Stimulated activated naive CD8-positive, alpha-beta T cell treated with anti-CD3 and anti-CD28 coated beads, Interleukin-15, amount 100 ng/mL, for 72 hours (primary cell): ENCODE measurements at regions not wholly inside any gene's neighbourhood (a gene's known extent, or its start where the extent isn't known, plus 50 kb on each side); places are given as distances from the start of the nearest gene placed in this dataset.
A peak's percentile ranks its signal among the peaks of the same experiment; 100 is the strongest.

ENCODE experiments used
- ATAC-seq: fragments of 150-1000 bp; cut with Tn5 transposase; 2 replicates; pipeline ENCODE4 v1.10.0; 2021; ENCODE audit warnings: mild to moderate bottlenecking, moderate library complexity
- DNase-seq, 2 donors: peaks; one replicate each; pipeline ENCODE4 v3.0.0; 2021 to 2022
- H3K27ac Mint-ChIP-seq, 2 donors: one replicate each; pipeline ENCODE4 v1.8.0; 2022; ENCODE audit warnings: mild to moderate bottlenecking in 2 of 2, mixed read lengths in 2 of 2, moderate library complexity in 2 of 2
- H3K27me3 Mint-ChIP-seq: one replicate; pipeline ENCODE4 v1.8.0; 2022; ENCODE audit warnings: mixed read lengths
- H3K4me1 Mint-ChIP-seq: one replicate; pipeline ENCODE4 v1.8.0; 2022; ENCODE audit warnings: mild to moderate bottlenecking, mixed read lengths
- H3K4me3 Mint-ChIP-seq, 2 donors: one replicate each; pipeline ENCODE4 v1.8.0; 2022; ENCODE audit warnings: mild to moderate bottlenecking in 2 of 2, mixed read lengths in 2 of 2, moderate library complexity in 1 of 2
- H3K9me3 Mint-ChIP-seq, 2 donors: one replicate each; pipeline ENCODE4 v1.8.0; 2022; ENCODE audit warnings: mixed read lengths in 2 of 2

DNA sequence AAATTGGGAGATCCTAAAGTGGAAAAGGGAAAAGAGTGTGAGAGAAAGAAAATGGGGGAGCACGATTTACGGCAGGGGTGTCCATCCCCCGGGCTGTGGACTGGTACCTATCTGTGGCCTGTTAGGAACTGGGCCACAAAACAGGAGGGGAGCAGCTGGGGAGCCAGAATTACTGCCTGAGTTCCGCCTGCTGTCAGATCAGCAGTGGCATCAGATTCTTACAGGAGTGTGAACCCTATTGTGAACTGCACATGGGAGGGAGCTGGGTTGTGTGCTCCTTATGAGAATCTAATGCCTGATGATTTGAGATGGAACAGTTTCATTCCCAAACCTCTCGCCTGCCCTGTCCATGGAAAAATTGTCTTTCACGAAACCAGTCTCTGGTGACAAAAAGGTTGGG lies 108.3 kb upstream of the ADAMTSL1 start:
- no peaks in the 10 kb centered on the region for H3K9me3 Mint-ChIP-seq
- no peak overlapping the region for H3K4me3 Mint-ChIP-seq

GRCh38 chr9:18366184-18366583 lies 107.8 kb upstream of the ADAMTSL1 start:
- ATAC-seq, result no peak
- no peaks in the 10 kb centered on the region for H3K9me3 Mint-ChIP-seq
- DNase-seq, result no peak
- no peaks in the 10 kb centered on the region for H3K4me1 Mint-ChIP-seq
- H3K27me3 Mint-ChIP-seq, result no peaks in the 10 kb centered on the region
- no peak overlapping the region for H3K27ac Mint-ChIP-seq
- H3K4me3 Mint-ChIP-seq, result no peak overlapping the region

More for the DNA sequence above, 108.3 kb upstream of the ADAMTSL1 start:
- Mint-ChIP-seq H3K4me1 (no peaks in the 10 kb centered on the region), H3K27me3 (no peaks in the 10 kb centered on the region), H3K27ac (peak overlapping the region in 1 of 2 donors; percentile 24)
- DNase-seq (no peak), ATAC-seq (no peak)

DNA sequence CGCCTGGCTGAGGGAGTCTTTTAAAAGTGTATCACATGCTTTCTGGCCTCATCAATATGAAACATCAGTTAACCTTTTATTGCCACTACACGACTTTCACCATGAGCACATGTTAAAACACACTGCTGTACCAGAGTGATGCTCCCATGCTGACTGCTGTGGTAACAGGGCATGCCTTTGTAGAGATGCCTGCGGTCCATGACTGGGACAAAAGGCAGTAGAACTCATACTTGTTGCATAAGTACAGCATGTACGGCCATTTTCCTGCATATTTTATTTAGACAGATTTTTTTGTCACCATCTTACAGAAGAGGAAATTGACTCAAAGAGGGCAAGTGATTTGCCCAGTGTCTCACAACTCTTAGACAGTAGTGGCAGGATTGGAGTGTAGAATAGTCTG lies 105.7 kb upstream of the ADAMTSL1 start:
- DNase-seq (no peak), ATAC-seq (no peak)
- no peaks in the 10 kb centered on the region for H3K4me1 Mint-ChIP-seq

GRCh38 chr9:18371141-18371540 lies 102.8 kb upstream of the ADAMTSL1 start:
- Mint-ChIP-seq H3K4me3 (no peak overlapping the region), H3K27me3 (no peaks in the 10 kb centered on the region), H3K9me3 (peaks cover 0 to 2% of the 10 kb centered on the region in 2 donors), H3K27ac (no peak overlapping the region), H3K4me1 (no peaks in the 10 kb centered on the region)
- ATAC-seq (no peak), DNase-seq (no peak)

More for the DNA sequence above, 105.7 kb upstream of the ADAMTSL1 start:
- Mint-ChIP-seq H3K27me3 (no peaks in the 10 kb centered on the region), H3K4me3 (no peak overlapping the region), H3K27ac (no peak overlapping the region), H3K9me3 (no peaks in the 10 kb centered on the region)

DNA sequence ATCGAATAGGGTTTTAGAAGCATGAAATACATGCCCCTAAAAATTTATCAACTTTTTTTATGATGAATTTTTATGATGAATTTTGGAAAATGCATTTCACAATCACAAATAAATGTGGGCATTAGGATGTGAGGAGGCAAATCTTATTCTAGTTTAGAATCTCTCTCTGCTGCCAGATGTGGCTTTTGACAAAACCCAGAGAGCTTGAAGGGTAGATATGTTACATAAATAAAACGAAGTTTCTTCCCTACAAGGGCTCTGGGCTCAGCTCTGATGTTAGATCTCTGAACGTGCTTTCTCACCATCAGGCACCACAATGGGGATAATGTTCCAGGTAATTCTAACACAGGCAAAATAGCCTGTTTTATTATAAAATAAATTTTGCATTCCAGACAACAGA lies 102.3 kb upstream of the ADAMTSL1 start:
- Mint-ChIP-seq H3K27me3 (no peaks in the 10 kb centered on the region), H3K4me3 (no peak overlapping the region), H3K4me1 (no peaks in the 10 kb centered on the region), H3K27ac (no peak overlapping the region), H3K9me3 (peaks cover 0 to 4% of the 10 kb centered on the region in 2 donors)
- ATAC-seq, result no peak
- no peak for DNase-seq

DNA sequence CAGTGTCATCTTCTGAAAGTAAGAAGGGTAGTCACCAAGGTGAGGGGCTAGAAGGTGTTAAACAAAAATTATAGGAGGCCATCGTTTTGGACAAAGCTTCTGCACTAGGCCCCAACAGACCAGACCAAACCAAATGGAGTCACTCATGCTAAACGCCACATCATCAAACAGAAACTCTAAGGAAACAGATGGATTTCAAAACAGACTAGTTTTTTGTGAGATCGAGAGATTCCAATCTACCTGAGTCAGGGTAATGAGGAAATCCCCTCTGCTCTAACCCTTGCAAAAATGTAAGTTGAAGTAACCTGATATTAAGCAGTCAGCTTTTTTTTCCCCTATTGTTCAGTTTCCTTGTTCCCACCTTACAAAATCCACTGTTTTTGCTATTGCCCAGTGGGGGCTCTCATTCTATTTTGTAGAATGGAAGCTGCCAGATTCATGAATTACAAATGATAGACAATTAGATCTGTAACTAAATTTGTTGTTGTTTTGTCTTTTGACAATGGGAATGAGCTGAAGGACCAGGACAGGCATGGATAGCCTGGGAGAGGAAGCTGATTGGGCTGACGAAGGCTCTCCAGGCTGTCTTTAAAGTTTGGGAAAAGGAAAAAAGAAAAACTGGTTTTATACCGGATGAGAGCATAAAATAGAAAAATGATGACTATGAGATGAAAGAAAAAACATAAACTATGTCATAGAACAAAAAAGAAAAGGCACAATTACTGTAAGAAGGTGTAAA lies 94.7 kb upstream of the ADAMTSL1 start:
- Mint-ChIP-seq H3K27me3 (peaks cover 9% of the 10 kb centered on the region), H3K4me1 (no peaks in the 10 kb centered on the region), H3K27ac (no peak overlapping the region), H3K4me3 (no peak overlapping the region), H3K9me3 (peaks cover 0 to 4% of the 10 kb centered on the region in 2 donors)
- no peak for DNase-seq
- ATAC-seq, result no peak

GRCh38 chr9:18382243-18382642 lies 91.7 kb upstream of the ADAMTSL1 start:
- Mint-ChIP-seq H3K4me3 (no peak overlapping the region), H3K4me1 (no peaks in the 10 kb centered on the region), H3K27me3 (peaks cover 9% of the 10 kb centered on the region), H3K27ac (peak overlapping the region in 1 of 2 donors; percentile 43), H3K9me3 (no peaks in the 10 kb centered on the region)
- no peak for ATAC-seq
- DNase-seq, result no peak

DNA sequence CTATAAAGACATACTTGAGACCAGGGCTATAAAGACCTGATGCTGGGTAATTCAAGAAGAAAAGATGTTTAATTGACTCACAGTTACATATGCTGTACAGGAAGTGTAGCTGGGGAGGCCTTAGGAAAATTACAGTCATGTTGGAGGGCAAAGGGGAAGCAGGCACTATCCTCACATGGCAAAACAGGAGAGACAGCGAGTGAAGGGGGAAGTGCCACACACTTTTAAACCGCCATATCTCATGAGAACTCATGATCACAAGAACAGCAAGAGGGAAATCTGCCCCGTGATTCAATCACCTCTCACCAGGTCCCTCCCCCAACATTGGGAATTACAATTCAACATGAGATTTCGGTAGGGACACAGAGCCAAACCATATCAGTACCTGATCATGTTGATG lies 89.9 kb upstream of the ADAMTSL1 start:
- no peaks in the 10 kb centered on the region for H3K4me1 Mint-ChIP-seq
- DNase-seq (no peak), ATAC-seq (no peak)
- H3K4me3 Mint-ChIP-seq, result no peak overlapping the region
- H3K27ac Mint-ChIP-seq, result no peak overlapping the region
- peaks cover 17% of the 10 kb centered on the region for H3K27me3 Mint-ChIP-seq
- no peaks in the 10 kb centered on the region for H3K9me3 Mint-ChIP-seq

- no peak overlapping the region for H3K4me3 Mint-ChIP-seq
- no peaks in the 10 kb centered on the region for H3K9me3 Mint-ChIP-seq
- DNase-seq, result no peak
- ATAC-seq, result no peak
- no peak overlapping the region for H3K27ac Mint-ChIP-seq
- no peaks in the 10 kb centered on the region for H3K4me1 Mint-ChIP-seq
- H3K27me3 Mint-ChIP-seq, result peaks cover 7% of the 10 kb centered on the region
These were observed 88.1 kb upstream of the ADAMTSL1 start for GRCh38 chr9:18385696-18386490.

DNA sequence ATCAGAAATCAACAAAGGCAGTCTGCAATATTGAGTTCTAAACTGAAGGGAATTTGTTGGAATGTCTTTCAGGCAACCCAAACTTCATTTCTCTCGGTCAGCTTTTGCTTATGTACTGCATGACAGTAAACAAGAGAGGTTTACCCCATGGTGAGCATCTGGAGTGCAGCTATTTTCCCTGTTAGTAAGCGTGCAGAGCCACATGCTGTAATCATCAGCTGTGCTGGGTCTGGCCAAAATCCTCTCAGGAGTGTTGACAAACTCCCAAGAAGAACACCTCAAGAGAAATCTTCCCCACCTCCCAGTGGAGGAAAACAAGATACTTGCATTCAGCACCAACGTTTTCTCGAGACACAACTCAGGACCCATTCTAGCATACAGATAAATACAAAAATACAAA lies 83.6 kb upstream of the ADAMTSL1 start:
- ATAC-seq (no peak), DNase-seq (no peak)
- Mint-ChIP-seq H3K9me3 (no peaks in the 10 kb centered on the region), H3K27ac (no peak overlapping the region), H3K4me1 (no peaks in the 10 kb centered on the region), H3K4me3 (no peak overlapping the region), H3K27me3 (peaks cover 7% of the 10 kb centered on the region)

- no peak for ATAC-seq
- H3K9me3 Mint-ChIP-seq, result no peaks in the 10 kb centered on the region
- no peak for DNase-seq
- peaks cover 4% of the 10 kb centered on the region for H3K27me3 Mint-ChIP-seq
- no peaks in the 10 kb centered on the region for H3K4me1 Mint-ChIP-seq
- H3K4me3 Mint-ChIP-seq, result no peak overlapping the region
- H3K27ac Mint-ChIP-seq, result no peak overlapping the region
These were observed 80.4 kb upstream of the ADAMTSL1 start for GRCh38 chr9:18393340-18394130.

DNA sequence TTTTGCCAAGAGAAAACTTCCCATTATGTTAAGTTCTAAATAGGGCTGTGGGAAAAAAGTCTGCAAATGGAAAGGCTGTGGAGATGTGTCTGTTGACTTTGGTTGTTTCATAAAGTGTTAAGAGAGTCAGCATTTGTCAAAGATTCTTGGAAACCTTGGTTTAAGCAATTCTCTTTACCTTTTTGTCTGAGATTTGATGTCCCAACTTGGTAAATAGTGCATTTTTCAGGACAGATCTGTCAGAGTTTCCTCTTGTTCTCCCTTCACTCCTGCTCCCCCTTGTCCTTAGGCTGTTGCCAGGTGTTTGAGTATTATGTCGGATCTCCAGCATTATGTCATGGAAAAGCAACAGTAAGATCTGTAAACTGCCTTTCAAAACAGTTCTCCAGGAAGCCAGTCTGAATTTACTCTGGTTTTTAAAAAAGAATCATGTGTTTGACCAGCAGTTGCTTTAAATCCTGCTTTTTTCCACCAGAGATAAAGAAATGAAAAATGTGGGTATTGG lies 79.1 kb upstream of the ADAMTSL1 start:
- no peaks in the 10 kb centered on the region for H3K27me3 Mint-ChIP-seq
- DNase-seq, result no peak
- no peaks in the 10 kb centered on the region for H3K4me1 Mint-ChIP-seq
- H3K4me3 Mint-ChIP-seq, result no peak overlapping the region
- no peaks in the 10 kb centered on the region for H3K9me3 Mint-ChIP-seq
- ATAC-seq, result no peak
- no peak overlapping the region for H3K27ac Mint-ChIP-seq

DNA sequence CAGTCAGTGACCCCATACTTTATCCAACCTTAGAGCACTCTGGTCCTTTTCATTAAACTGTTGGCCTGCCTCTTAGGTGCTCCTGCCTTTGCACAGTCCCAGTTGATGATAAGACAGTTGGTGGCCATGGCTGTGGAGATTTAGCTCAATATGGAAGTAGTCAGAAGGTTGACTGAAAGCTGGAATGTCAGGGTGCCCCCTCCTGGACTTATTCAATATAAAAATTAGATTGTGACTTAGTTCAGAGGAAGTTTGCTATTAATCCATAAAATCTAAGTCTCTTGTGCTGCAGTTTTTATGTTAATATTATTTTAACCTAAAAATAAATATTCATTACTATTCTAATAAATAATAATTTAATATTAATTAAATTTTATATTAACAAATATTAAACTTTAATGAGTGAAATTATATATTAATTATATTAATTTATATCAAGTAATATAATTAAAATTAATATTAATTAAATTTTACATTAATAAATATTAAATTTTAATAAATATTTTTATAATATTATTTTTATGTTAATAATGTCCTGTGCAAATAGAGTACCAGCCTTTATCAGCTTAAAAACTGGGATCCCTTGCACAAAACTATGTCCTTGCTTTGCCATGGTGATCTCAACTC lies 77.7 kb upstream of the ADAMTSL1 start:
- H3K4me3 Mint-ChIP-seq, result no peak overlapping the region
- DNase-seq, result no peak
- no peaks in the 10 kb centered on the region for H3K27me3 Mint-ChIP-seq
- no peaks in the 10 kb centered on the region for H3K9me3 Mint-ChIP-seq
- H3K4me1 Mint-ChIP-seq, result no peaks in the 10 kb centered on the region
- no peak for ATAC-seq
- no peak overlapping the region for H3K27ac Mint-ChIP-seq

DNA sequence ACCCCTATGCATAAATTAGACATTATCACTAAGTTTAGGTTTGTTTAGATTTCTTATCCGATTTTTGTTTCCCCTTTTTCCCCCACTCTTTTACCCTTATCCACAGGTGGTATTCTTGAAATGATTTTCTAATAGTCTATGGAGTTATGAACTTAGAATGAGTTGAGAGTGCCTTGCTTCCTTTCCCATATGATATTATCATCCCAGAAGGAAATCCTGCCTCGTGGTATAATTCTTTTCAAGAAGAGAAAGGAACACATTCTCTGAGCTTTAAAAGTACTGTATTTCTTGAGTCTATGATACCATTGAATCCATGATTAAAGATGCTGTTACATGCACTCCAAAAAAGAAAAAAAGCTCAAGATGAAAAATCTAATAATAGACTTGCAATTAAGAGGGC lies 76.9 kb upstream of the ADAMTSL1 start:
- H3K9me3 Mint-ChIP-seq, result no peaks in the 10 kb centered on the region
- no peaks in the 10 kb centered on the region for H3K27me3 Mint-ChIP-seq
- H3K27ac Mint-ChIP-seq, result no peak overlapping the region
- H3K4me1 Mint-ChIP-seq, result no peaks in the 10 kb centered on the region
- no peak for DNase-seq
- no peak for ATAC-seq
- H3K4me3 Mint-ChIP-seq, result no peak overlapping the region

DNA sequence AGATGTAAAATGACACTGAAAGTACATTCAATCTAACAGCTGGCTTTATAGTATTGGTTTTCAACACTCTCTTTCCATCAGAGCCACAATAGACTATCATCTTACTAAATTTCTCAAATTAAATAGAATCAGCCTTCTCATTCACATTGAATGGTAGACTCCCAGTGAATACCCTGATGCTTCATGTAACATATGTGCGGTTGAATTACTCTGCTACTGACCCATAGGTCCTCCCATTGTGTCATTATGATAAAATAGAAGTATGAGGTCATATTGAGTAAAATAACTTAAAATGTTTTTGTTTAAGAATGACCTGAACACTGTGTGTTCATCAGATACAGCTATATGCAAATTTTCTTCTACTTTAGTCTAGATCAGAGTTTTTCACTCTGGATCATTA lies 75.9 kb upstream of the ADAMTSL1 start:
- no peak for ATAC-seq
- Mint-ChIP-seq H3K4me3 (no peak overlapping the region), H3K4me1 (no peaks in the 10 kb centered on the region), H3K9me3 (no peaks in the 10 kb centered on the region), H3K27me3 (no peaks in the 10 kb centered on the region), H3K27ac (no peak overlapping the region)
- no peak for DNase-seq
